ENCODE measurements at regions not wholly inside any gene's neighbourhood (a gene's known extent, or its start where the extent isn't known, plus 50 kb on each side); places are given as distances from the start of the nearest gene placed in this dataset.

DNA sequence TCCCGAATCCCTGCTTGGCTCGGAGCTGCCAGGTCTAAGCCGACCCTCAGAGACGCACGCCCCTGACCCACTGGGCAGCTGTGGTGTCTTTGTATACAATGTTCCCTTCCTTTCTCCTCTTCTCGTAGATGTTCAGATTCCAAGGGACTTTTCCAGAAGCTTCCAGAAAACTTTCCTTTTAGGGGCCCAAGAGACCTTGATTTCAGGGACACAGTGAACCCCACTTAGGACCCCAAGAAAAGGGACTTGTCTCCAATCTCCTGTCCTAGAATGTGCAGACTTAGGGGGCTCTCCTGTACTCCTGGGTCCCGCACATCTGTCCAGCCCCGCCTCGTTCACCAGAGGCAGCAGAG lies 103.5 kb downstream of the EDN3 start:
- DNase-seq: no peak

GRCh38 chr20:59404749-59405148 lies 104.3 kb downstream of the EDN3 start:
- no peak for DNase-seq

DNA sequence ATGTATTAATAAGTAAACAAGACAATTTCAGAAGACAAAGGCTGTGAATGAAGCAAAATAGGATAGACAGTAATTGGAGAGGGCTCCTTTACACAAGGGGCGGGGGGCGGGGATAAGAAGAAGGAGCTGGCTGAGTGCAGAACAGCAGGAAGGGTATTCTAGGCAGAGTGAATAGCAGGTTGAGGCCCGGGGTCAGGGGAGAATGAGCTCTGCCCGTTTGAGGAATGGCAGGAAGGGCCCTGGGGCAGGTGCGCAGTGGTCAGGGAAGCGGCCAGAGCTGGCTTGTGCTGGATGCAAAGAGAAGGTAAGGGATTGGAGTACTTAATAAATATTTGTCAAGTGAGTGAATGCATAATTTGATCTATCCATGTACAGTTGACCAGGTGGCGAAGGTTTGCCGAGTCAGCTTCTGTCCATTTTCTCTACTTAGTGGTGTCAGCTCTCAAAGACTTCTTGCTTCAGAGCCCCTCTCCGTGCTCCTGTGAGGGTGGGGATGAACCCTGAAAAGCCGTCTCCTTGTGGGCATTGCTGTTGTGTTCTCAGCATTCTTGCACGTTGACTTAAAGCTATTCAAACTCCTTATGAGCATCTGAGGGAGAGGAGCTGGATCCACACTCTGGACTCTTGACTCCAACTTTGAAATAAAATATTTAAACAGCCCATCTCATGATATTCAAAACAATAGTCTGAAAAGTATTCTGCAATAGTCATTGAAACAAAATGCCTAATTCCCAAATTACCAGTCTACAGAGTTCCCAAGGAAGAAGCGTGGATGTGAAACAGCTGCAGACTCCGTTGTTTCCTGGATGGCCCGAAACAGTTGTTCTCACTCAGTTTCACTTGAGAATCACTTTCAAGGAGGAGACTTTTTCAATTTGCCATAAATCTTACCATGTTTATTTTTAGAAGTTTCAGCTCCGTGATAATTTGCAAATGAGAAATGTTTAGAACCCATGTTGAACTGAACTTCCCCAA lies 105.1 kb downstream of the EDN3 start:
- DNase-seq: no peak

GRCh38 chr20:59406446-59406845 lies 106.0 kb downstream of the EDN3 start:
- DNase-seq: no peak

DNA sequence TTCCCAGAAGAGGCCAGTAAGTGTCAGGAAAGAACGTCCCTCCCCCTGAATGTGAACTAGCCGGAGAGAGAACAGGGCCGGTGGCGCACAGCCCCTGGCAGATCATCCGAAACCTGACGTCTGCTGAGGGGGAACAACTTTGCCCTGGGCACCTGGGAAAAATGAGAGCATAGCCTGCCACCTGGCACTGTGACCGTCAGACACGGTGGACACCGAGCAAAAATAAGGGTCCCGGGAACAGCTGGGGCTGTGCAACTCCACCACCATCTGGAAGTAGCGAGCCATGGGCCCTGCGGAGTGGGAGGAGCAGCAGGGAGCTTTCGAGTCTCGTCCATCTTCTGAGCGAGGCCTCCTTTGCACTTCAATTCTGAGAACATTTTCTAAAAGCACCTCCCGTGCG lies 110.8 kb downstream of the EDN3 start:
- DNase-seq: no peak

- DNase-seq: no peak
These were observed 111.2 kb downstream of the EDN3 start for GRCh38 chr20:59411589-59411988.

GRCh38 chr20:59412181-59412580 lies 111.8 kb downstream of the EDN3 start:
- DNase-seq: no peak

- no peak for DNase-seq
These were observed 112.5 kb downstream of the EDN3 start for GRCh38 chr20:59412875-59413284.

DNA sequence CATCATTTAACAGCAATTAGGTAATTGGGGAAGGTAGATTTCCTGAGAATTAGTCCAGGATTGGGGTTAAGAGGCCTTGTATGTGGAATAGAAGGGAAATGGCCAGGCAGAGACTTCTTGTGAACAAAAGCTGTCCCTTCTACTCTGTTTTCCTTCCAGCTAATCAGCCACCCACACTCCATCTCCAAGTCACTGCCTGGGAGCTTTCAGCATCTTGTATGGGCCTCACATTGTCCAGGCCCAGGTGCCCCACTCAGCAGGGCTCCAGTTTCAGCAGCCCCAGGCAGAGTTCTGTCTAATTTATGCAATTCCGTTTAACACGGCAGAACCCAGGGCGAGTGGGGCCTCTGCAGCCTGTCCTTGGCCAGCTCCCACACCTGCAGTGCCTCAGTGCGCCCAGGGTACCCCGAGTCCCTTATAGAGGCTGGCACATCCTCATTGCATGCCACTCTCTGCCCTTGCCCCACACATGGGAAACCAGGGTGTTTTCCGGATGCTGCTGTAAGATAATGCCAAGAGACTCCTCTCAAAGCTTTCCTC lies 113.0 kb downstream of the EDN3 start:
- DNase-seq: no peak

GRCh38 chr20:59414936-59415623 lies 114.7 kb downstream of the EDN3 start:
- DNase-seq: no peak

GRCh38 chr20:59416916-59417315 lies 116.5 kb downstream of the EDN3 start:
- DNase-seq: no peak

- DNase-seq: no peak
These were observed 120.7 kb downstream of the EDN3 start for GRCh38 chr20:59421089-59421488.

DNA sequence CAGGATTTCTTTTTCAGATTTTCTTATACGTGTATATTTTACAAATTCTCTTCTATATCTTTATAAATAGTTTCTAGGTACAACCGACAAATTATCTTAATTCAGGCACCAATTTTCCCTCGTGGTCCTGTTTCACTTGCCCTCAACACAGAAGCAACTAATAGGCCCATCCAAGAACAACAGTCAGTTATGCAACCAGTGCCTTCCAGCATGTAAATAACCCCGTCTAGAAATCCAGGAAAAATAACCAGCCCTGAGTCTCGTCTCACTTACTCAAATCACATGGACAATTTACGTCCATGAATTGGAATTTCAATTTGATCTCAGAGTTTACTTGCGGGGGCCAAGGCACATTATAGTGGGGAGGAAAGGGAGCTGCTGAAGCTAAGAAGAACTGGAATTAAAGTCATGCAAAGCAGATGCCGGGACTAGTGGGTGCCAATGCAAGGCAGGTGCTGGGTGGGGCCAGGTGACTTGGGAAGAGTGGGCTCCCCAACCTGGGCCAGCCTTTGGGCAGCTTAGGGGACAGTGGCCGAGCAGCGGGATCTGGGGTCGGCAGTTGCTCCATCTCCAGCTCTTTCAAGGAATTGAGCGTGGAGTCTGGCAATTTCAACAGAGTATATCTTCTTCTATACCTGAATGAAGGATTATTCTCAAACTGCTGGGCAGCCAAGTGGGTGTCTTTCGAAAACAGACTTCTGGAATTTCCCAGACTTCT lies 121.7 kb downstream of the EDN3 start:
- DNase-seq: no peak

DNA sequence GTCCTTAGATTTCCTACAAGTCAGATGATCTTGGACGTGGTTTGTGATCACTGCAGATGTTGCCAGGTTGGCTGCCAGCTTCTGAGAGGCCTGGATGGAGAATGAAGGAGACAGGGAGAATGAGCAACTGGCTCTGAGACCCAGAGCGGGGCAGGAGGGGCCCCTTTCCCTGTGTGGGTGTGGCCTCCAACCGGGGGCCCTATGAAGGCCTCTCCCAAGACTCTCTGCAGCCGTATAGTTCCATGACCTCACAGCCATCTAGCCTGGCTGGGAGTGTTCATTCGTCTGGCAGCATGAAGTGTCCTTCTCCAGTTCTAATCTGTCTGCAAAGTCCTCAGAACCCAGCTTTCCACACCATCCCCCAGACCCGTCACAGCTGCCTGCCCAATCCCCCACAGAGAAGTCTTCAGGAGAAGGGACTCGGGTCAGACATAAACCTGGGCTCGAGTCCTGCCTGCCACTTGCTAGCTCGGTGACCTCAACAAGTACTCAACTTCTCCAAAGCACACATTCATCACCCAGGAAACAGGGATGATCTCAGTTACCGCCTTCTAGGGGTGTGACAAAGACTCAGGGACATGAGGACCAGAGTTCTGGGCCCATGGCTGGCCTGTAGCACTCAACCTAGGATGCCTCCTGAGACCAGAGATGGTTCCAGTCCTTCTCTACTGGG lies 122.6 kb downstream of the EDN3 start:
- DNase-seq: no peak

- DNase-seq: no peak
These were observed 124.6 kb downstream of the EDN3 start for GRCh38 chr20:59424976-59425375.

DNA sequence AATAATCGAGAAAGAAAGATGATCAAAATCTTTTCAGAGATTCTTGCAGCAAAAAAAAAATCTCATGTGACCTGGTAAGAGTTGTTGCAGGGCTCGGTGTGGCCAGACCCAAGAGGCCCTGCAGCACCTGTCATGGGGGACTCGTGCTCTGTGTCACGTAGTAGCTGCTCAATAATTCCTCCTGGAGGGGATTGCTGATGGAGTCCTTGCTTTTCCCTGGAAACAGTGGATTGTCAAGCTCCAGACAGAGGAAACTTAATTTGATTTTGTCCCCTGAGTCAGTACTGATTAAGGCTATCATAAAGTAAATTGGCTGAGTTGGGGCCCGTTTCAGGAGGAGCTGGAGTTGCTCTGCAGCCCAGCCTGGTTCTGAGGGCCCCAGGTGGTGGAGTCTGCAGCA lies 125.2 kb downstream of the EDN3 start:
- no peak for DNase-seq

GRCh38 chr20:59428006-59428405 lies 127.6 kb downstream of the EDN3 start:
- no peak for DNase-seq

GRCh38 chr20:59428441-59429205 lies 128.2 kb downstream of the EDN3 start:
- no peak for DNase-seq

GRCh38 chr20:59429396-59429795 lies 129.0 kb downstream of the EDN3 start:
- DNase-seq: no peak

DNA sequence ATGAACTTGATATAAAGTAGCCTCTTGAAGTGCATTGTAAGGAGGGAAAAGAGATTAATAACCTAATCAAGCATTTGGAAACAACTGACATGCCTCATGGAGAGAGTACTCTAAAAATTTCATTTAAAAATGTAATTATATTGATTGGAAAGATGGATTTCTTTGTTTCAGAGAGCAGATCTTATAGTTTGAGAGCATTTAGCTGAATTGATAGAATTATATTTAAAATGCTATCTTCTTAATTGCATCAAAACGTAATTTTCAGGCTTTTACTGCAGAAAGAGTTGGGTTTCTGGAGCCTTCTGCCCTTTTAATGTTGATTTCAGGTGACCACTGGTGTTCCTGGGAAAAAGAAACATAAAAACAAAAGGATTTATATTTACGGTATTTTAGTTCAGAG lies 130.6 kb downstream of the EDN3 start:
- DNase-seq: no peak

DNA sequence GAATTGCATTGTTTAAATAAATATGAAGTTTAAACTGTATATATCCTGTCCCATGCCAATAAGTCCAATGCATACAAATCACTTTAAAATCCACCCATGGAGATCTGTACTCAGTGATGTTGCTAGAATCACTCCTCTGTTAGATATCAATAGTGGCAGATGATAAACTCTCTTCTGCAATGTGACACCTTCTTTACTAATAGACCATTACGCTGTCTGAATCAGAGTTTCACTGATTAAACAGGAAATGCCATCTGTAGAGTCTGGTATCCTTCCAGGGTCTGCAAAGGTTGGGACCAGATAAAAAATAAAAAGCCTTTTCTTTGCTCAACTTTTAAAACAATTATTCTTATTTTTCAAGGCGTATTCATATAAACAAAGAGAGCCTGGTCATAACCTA lies 134.5 kb downstream of the EDN3 start:
- DNase-seq: no peak

- DNase-seq: no peak
These were observed 135.1 kb downstream of the EDN3 start for GRCh38 chr20:59435518-59435917.
